ENCODE measurements at regions not wholly inside any gene's neighbourhood (a gene's known extent, or its start where the extent isn't known, plus 50 kb on each side); places are given as distances from the start of the nearest gene placed in this dataset.

DNA sequence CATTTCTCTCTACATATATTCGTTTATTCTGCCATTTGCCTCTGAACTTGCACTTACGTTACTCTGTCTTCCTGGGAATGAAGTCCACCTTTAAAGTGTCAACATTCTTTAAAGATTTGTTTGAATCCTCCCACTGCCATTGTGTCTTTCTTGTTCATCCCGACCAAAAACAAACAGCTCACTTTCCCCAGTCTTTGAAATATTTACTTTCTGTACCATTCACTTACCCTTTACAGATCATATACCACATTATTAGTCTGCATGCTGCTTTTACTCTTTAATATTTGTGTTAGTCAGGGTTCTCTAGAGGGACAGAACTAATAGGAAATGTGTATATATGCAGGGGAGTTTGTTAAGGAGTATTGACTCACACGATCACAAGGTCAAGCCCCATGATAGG is 176.6 kb upstream of the STARD13 start:
- Histone ChIP-seq H3K9me3 (replicated peaks) (peaks cover 20% of the 10 kb centered on the region), H3K27ac (replicated peaks) (no peak overlapping the region), H3K27me3 (ENCODE audit: low read depth) (no peaks in the 10 kb centered on the region), H3K36me3 (no peaks in the 10 kb centered on the region), H3K4me1 (no peaks in the 10 kb centered on the region), H3K4me3 (no peak overlapping the region)
- TF ChIP-seq, protein P1, sequence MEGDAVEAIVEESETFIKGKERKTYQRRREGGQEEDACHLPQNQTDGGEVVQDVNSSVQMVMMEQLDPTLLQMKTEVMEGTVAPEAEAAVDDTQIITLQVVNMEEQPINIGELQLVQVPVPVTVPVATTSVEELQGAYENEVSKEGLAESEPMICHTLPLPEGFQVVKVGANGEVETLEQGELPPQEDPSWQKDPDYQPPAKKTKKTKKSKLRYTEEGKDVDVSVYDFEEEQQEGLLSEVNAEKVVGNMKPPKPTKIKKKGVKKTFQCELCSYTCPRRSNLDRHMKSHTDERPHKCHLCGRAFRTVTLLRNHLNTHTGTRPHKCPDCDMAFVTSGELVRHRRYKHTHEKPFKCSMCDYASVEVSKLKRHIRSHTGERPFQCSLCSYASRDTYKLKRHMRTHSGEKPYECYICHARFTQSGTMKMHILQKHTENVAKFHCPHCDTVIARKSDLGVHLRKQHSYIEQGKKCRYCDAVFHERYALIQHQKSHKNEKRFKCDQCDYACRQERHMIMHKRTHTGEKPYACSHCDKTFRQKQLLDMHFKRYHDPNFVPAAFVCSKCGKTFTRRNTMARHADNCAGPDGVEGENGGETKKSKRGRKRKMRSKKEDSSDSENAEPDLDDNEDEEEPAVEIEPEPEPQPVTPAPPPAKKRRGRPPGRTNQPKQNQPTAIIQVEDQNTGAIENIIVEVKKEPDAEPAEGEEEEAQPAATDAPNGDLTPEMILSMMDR (IDR thresholded peaks at IDR 0.05; ENCODE audit: borderline replicate concordance): no peak
- intact Hi-C loops (cut with micrococcal nuclease): no loop called here
- no peak for DNase-seq

GRCh38 chr13:33464345-33464744 is 178.8 kb upstream of the STARD13 start:
- intact Hi-C loops (cut with micrococcal nuclease): no loop called here
- TF ChIP-seq, protein P1 (IDR thresholded peaks at IDR 0.05; ENCODE audit: borderline replicate concordance): no peak

DNA sequence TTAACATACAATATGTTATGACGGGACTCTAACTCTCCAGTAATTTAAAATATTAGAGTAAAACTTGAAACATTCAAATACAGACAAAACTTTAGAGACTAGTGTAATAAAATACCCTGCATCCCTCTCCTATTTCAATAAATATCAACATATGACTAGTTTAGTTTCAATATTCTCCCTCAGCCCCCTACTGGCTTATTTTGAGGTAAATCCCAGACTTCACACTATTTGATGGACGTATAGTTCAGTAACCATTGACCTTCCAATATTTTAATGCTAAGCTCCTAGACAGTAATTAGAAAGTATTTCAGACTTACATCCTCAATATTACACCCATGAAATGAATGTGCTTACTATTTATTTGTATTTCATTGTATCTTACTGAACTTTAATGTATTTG is 180.7 kb upstream of the STARD13 start:
- TF ChIP-seq, protein P1 (IDR thresholded peaks at IDR 0.05; ENCODE audit: borderline replicate concordance): no peak
- Histone ChIP-seq H3K36me3 (no peaks in the 10 kb centered on the region), H3K4me3 (no peak overlapping the region), H3K27me3 (ENCODE audit: low read depth) (no peaks in the 10 kb centered on the region), H3K27ac (replicated peaks) (no peak overlapping the region), H3K4me1 (no peaks in the 10 kb centered on the region), H3K9me3 (replicated peaks) (no peaks in the 10 kb centered on the region)
- intact Hi-C loops (cut with micrococcal nuclease): no loop called here
- DNase-seq: no peak

More at GRCh38 chr13:33464345-33464744, 178.8 kb upstream of the STARD13 start:
- peaks cover 11% of the 10 kb centered on the region for H3K9me3 ChIP-seq (replicated peaks)
- no peaks in the 10 kb centered on the region for H3K27me3 ChIP-seq (ENCODE audit: low read depth)
- no peaks in the 10 kb centered on the region for H3K4me1 ChIP-seq
- H3K4me3 ChIP-seq: no peak overlapping the region
- no peak for DNase-seq
- H3K27ac ChIP-seq (replicated peaks): no peak overlapping the region
- no peaks in the 10 kb centered on the region for H3K36me3 ChIP-seq

DNA sequence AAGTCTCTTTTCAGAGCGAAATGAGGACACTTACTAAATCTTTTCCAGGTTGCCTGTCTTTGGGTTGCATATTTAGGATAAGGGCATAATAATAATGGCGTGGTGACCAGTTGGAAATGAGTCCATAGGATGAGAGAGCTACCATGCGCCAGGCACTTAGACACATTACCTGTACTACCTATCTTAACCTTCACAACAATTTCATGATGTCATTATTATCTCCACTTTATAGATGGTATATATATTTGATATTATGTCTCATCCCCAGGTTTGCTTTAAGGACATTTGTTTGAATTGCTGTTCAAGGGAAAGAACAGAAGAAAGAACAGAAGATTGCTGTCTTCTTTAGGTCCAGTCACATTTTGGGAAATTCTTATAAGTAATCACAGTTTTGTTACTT is 182.0 kb upstream of the STARD13 start:
- H3K27me3 ChIP-seq (ENCODE audit: low read depth): no peaks in the 10 kb centered on the region
- no peaks in the 10 kb centered on the region for H3K4me1 ChIP-seq
- H3K4me3 ChIP-seq: no peak overlapping the region
- TF ChIP-seq, protein P1 (IDR thresholded peaks at IDR 0.05; ENCODE audit: borderline replicate concordance): no peak
- H3K36me3 ChIP-seq: no peaks in the 10 kb centered on the region
- no peak overlapping the region for H3K27ac ChIP-seq (replicated peaks)
- H3K9me3 ChIP-seq (replicated peaks): no peaks in the 10 kb centered on the region
- intact Hi-C loops (cut with micrococcal nuclease): no loop called here
- DNase-seq: no peak

DNA sequence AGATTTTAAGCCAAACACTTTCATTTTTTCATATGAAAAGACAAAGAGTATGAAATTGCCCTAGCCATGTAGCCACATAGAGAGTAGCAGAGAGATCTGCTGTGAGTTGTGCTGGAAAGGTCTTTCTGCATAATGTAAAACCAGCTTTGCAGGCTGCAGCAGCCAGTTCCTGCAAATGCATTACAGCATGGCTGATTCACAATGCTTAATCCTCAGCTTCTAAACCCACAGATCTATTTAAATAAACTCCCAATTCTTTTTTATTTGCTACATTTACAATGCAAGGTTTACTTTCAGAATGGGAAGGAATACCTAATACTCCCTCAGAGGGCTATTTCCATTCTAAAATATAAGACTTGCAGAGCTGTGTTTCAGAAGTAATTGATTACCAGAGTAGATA is 185.6 kb upstream of the STARD13 start:
- DNase-seq: no peak
- intact Hi-C loops (cut with micrococcal nuclease): no loop called here
- H3K9me3 ChIP-seq (replicated peaks): peaks cover 6% of the 10 kb centered on the region
- H3K4me3 ChIP-seq: no peak overlapping the region
- TF ChIP-seq, protein P1 (IDR thresholded peaks at IDR 0.05; ENCODE audit: borderline replicate concordance): no peak
- no peaks in the 10 kb centered on the region for H3K27me3 ChIP-seq (ENCODE audit: low read depth)
- no peak overlapping the region for H3K27ac ChIP-seq (replicated peaks)
- no peaks in the 10 kb centered on the region for H3K4me1 ChIP-seq
- no peaks in the 10 kb centered on the region for H3K36me3 ChIP-seq

- TF ChIP-seq, protein P1 (IDR thresholded peaks at IDR 0.05; ENCODE audit: borderline replicate concordance): no peak
- Histone ChIP-seq H3K4me3 (no peak overlapping the region), H3K9me3 (replicated peaks) (peaks cover 11% of the 10 kb centered on the region), H3K27ac (replicated peaks) (no peak overlapping the region), H3K27me3 (ENCODE audit: low read depth) (no peaks in the 10 kb centered on the region), H3K36me3 (no peaks in the 10 kb centered on the region), H3K4me1 (no peaks in the 10 kb centered on the region)
- intact Hi-C loops (cut with micrococcal nuclease): no loop called here
- no peak for DNase-seq
Measured at GRCh38 chr13:33472446-33472845, 186.9 kb upstream of the STARD13 start.
